Naive B cell (primary cell): ENCODE measurements at regions not wholly inside any gene's neighbourhood (a gene's known extent, or its start where the extent isn't known, plus 50 kb on each side); places are given as distances from the start of the nearest gene placed in this dataset.

Source experiments
- ATAC-seq, 2 donors: fragments of 150-1000 bp; cut with Tn5 transposase; 2 replicates each; pipeline ENCODE4 v1.10.0; 2021; ENCODE audit warnings: low read depth in 2 of 2, mild to moderate bottlenecking in 2 of 2, moderate library complexity in 2 of 2
- DNase-seq: peaks from one replicate; pipeline ENCODE4 v3.0.0; 2022
- H3K27ac Mint-ChIP-seq, 6 donors: one replicate each; pipeline ENCODE4 v1.8.0; 2020 to 2022; ENCODE audit warnings: mild to moderate bottlenecking in 6 of 6, mixed read lengths in 6 of 6, moderate library complexity in 5 of 6, inconsistent platforms in 2 of 6
- H3K27me3 Mint-ChIP-seq, 3 donors: one replicate each; pipeline ENCODE4 v1.8.0; 2021 to 2022; ENCODE audit warnings: mixed read lengths in 3 of 3, mild to moderate bottlenecking in 1 of 3
- H3K36me3 Mint-ChIP-seq, 2 donors: one replicate each; pipeline ENCODE4 v1.8.0; 2020 to 2022; ENCODE audit warnings: mixed read lengths in 2 of 2, inconsistent platforms in 1 of 2, mild to moderate bottlenecking in 1 of 2
- H3K4me1 Mint-ChIP-seq, 3 donors: one replicate each; pipeline ENCODE4 v1.8.0; 2020 to 2022; ENCODE audit warnings: mixed read lengths in 3 of 3, inconsistent platforms in 1 of 3, mild to moderate bottlenecking in 1 of 3, moderate library complexity in 1 of 3
- H3K4me3 Mint-ChIP-seq, 8 donors: one replicate each; pipeline ENCODE4 v1.8.0; 2020 to 2022; ENCODE audit warnings: mild to moderate bottlenecking in 8 of 8, mixed read lengths in 8 of 8, moderate library complexity in 8 of 8, inconsistent platforms in 2 of 8
- H3K9me3 Mint-ChIP-seq, 7 donors: one replicate each; pipeline ENCODE4 v1.8.0; 2020 to 2022; ENCODE audit warnings: mixed read lengths in 7 of 7, mild to moderate bottlenecking in 5 of 7, inconsistent platforms in 2 of 7, moderate library complexity in 1 of 7

DNA sequence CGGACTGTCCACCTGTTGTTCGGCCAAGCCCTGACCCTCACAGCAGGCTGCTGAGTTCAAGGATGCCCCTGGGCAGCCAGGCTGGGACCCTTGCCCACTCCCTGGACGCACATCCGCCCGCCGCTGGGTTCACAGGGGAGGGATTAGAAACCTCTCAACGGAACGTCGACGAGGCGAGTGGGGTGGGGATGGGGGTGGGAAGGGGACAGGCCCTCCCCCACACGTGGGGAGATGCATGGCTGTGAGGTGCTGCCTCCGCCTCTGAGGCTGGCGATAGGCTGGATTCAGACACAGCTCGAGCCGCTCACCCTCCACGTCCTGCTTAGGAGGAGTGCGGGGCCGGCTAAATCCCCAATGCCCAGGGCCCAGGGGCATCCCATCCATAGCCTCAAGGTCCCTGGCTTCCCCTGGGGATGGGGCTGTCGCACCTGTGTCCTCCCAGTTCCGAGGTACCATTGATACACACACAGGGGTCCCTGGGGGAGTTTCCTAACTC lies 90.6 kb upstream of the BHLHE23 start:
- H3K4me3 Mint-ChIP-seq, result no peak overlapping the region
- H3K36me3 Mint-ChIP-seq, result no peaks in the 10 kb centered on the region
- peaks cover 0 to 2% (median 0%) of the 10 kb centered on the region in 7 donors for H3K9me3 Mint-ChIP-seq
- H3K27me3 Mint-ChIP-seq, result peaks cover 0 to 51% (median 12%) of the 10 kb centered on the region in 3 donors
- ATAC-seq (no peak), DNase-seq (no peak)
- H3K27ac Mint-ChIP-seq, result no peak overlapping the region
- peaks cover 6 to 8% (median 7%) of the 10 kb centered on the region in 3 donors for H3K4me1 Mint-ChIP-seq

DNA sequence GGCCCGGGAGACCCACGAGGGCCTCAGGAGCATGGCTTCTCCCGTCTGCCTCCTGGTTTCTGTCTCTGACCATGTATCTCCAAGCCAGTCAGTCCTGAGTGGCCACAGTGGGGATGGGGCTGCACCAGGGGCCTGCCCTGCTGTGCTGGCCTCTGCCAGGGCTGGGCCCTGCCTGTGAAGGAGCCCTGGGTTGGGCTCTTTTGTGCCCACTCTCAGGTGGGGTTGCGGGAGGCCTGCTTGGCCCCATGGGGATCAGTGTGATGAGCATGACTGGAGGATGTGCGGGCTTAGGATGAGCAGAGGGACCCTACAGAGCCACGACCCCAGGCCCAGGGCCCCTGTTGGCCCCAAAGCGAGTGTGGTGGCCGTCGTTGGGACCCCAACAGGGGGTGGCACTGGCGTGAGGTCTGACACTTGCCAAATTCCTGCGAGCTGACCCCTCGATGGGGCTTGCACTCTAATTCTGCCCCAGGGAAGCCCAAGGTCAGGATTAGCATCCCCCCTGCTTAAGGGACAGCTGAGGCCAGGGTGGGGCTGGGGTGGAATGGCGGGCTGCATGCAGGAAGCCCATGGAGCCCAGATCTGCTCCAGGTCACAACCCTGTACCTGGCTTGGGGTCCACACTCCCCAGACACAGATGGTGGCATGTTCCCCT lies 90.0 kb upstream of the BHLHE23 start:
- DNase-seq (no peak), ATAC-seq (no peak)
- peaks cover 4 to 5% (median 4%) of the 10 kb centered on the region in 3 donors for H3K4me1 Mint-ChIP-seq
- H3K27me3 Mint-ChIP-seq, result peaks cover 0 to 50% (median 12%) of the 10 kb centered on the region in 3 donors
- H3K27ac Mint-ChIP-seq, result no peak overlapping the region
- H3K36me3 Mint-ChIP-seq, result no peaks in the 10 kb centered on the region
- H3K4me3 Mint-ChIP-seq, result no peak overlapping the region
- H3K9me3 Mint-ChIP-seq, result peaks cover 0 to 2% (median 0%) of the 10 kb centered on the region in 7 donors

DNA sequence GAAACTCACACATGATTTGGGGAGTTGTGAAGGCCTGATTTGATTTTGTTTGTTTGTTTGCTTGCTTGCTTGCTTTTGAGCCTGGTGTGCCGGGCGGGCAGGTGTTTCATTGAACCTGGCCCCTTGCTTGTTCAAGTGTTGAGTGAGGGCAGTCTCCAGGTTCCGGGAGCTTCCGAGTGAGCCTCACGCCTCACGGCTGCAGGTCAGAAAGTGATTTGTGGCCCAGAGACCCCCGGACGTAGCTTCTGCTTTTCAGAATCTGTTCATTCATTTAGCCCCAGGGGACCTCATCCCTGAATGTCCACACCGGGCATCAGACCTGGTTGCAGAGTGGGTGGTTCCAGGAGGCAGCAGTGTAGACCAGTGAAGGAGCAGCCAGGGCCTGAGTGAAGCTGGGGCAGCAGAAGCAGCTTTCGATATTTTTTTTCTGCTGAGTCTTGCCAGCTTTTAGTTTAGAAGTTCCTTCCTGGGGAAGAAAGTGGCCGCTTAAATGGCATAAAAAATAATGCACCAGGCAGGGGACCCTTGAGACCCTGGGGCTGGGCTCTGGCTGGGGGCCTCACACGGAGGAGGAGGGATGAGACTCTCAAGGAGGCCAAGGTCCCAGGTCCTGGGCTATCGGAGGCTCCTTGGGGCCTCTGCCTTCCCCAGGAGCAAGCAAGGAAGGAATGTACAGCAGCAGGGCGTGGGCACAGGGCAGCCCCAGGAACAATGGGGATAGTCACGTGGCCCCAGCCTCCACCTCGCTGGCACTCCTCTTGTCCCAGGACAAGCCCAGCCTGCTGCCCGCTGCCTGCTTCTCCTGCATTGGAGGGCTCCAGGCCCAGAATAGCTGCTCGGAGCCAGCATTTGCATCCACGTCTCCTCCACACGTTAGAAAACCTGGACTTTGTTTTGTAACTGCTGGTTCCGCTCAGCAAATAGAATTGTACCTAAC lies 89.2 kb upstream of the BHLHE23 start:
- H3K9me3 Mint-ChIP-seq, result peaks cover 0 to 2% (median 0%) of the 10 kb centered on the region in 7 donors
- H3K4me3 Mint-ChIP-seq, result no peak overlapping the region
- H3K4me1 Mint-ChIP-seq, result peaks cover 0 to 3% (median 0%) of the 10 kb centered on the region in 3 donors
- H3K36me3 Mint-ChIP-seq, result no peaks in the 10 kb centered on the region
- peaks cover 0 to 44% (median 20%) of the 10 kb centered on the region in 3 donors for H3K27me3 Mint-ChIP-seq
- no peak for ATAC-seq
- no peak for DNase-seq
- no peak overlapping the region for H3K27ac Mint-ChIP-seq

DNA sequence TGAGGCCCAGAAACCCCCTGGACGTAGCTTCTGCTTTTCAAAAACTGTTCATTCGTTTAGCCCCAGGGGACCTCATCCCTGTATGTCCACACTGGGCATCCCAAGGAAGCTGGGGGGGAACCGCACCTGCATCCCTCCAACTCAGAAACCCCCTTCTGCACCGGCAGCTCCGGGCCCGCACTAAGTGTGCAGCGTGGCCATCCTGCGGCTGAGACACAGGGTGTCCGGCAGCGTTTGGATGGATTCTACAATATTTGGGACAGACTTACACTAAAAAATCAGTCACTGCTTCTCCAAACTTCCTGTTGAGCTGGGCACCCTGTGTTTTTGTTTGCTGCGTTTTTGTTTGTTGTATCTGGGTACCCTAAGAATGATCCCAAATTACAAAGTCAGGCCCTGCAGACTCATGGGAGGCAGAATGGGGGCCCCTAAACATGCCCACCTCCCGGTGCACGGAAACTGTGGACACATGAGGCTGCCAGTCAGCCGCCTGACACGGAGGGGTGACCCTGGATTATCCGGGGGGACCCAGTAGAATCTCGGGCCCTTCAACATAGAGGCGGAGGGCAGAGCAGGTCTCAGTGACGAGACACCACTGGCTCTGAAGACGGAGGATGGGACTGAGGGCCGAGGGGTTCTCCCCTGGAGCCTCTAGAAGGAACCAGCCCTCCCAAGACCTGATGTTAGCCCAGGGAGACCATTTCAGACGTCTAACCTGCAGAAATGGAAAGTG lies 88.2 kb upstream of the BHLHE23 start:
- Mint-ChIP-seq H3K9me3 (peaks cover 0 to 2% (median 0%) of the 10 kb centered on the region in 7 donors), H3K27ac (no peak overlapping the region), H3K27me3 (peaks cover 0 to 39% (median 20%) of the 10 kb centered on the region in 3 donors), H3K4me3 (no peak overlapping the region), H3K4me1 (peaks cover 0 to 3% (median 0%) of the 10 kb centered on the region in 3 donors), H3K36me3 (no peaks in the 10 kb centered on the region)
- ATAC-seq (no peak), DNase-seq (no peak)

DNA sequence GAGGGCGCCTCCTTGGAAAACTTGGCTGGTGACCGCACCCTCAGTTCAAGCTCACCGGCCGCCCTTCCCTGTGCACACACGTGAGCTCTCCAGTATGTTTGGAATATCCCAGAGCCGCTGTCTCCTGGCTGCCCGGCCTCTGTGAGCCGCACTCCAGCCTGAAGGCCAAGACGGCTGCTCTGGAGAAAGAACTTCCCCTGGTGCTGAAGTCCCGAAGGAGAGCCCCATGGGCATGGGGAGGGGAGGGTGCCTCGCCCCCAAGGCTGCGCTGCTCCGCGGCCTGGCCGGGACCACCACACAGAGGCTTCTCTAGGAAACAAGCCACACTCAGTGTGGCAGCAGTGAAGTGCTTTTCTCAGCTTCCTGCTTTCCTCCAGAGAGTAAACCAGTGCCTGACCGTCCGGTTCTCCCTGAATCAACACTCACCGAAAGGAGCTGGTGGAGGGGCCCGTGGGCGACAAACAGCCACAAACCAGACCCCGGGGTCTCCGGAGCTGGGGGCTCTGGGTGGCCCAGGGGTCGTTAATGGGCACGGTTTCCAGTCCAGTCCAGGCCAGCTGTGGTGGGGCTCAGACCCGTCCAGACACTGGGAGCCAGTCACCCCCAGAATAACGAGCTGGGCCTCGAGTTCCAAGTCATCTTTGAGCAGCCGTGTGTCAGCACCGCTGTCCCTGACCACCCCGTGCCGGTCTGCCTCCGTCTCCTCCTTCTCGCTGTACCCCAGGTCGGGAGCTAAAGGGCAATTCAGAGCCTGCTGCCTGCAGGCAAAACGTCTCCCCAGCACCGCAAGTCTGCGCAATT lies 87.4 kb upstream of the BHLHE23 start:
- DNase-seq (no peak), ATAC-seq (no peak)
- H3K27me3 Mint-ChIP-seq, result peaks cover 0 to 39% (median 20%) of the 10 kb centered on the region in 3 donors
- no peak overlapping the region for H3K27ac Mint-ChIP-seq
- no peak overlapping the region for H3K4me3 Mint-ChIP-seq
- H3K9me3 Mint-ChIP-seq, result no peaks in the 10 kb centered on the region
- no peaks in the 10 kb centered on the region for H3K4me1 Mint-ChIP-seq
- no peaks in the 10 kb centered on the region for H3K36me3 Mint-ChIP-seq

DNA sequence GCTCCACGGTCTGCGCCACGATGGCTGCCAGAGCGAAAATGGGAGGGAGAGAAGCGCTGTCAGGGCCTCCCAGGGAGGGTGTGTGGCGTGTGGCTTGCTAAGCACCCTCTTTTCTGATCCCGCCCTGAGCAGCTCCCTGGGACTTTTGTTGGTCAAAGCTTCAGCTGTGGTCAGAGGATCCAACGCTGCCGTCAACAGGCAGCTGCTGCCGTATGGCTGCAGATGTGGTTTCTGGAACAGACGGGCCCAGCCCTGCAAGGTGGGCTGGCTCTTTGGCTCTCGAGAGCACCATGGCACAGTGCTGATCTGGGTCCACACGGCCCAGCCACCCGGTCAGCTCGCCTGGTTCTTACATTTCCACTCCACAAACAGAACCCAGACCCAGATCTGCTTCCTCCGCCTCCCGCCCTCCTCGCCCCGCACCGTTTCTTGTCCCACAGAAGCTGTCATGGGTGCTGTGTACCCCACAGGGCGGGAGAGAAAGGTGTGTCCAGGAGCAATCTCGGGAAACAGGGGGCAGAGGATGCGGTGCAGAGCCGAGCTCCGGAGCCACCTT lies 86.0 kb upstream of the BHLHE23 start:
- H3K36me3 Mint-ChIP-seq, result no peaks in the 10 kb centered on the region
- H3K4me1 Mint-ChIP-seq, result no peaks in the 10 kb centered on the region
- H3K27ac Mint-ChIP-seq, result no peak overlapping the region
- no peak for ATAC-seq
- H3K27me3 Mint-ChIP-seq, result peaks cover 0 to 42% (median 20%) of the 10 kb centered on the region in 3 donors
- DNase-seq, result no peak
- no peak overlapping the region for H3K4me3 Mint-ChIP-seq
- H3K9me3 Mint-ChIP-seq, result no peaks in the 10 kb centered on the region

DNA sequence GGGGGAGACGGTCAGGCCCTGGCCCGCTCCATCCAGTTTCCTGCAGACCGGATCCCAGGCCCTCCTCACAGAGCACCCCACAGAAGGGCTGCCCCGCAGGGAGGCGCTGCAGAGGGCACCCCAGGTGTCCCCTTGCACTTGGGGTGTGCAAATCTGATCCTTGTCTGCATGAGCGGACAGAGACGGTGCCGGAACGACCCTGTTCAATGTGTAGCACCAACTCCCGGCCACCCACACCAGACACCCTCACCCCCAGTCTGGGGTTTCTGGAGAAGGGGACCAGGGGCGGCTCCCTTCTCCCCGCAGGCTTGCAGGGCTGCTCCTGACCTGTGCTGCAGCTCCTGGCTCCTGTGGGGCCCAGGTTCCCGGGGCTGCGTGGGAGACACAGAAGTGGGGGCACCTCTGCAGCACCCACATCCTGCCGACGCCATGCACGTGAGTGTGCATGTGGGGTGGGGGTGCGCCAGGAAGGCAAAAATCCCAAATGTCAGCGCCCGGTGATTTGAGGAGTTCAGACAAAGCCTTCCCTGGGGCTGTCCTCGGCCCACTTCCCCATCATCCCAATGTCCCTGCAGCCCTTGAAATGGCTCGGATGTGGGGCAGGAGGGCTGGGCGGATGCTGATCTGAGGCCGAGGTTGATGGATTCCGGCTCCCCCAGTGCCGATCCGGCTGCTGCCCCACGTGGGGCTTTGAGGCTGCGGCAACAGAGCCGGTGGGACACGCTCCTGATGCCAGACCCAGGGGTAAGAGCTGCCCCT lies 85.3 kb upstream of the BHLHE23 start:
- ATAC-seq (no peak), DNase-seq (no peak)
- H3K4me1 Mint-ChIP-seq, result no peaks in the 10 kb centered on the region
- no peak overlapping the region for H3K4me3 Mint-ChIP-seq
- no peak overlapping the region for H3K27ac Mint-ChIP-seq
- H3K36me3 Mint-ChIP-seq, result no peaks in the 10 kb centered on the region
- H3K27me3 Mint-ChIP-seq, result peaks cover 0 to 45% (median 20%) of the 10 kb centered on the region in 3 donors
- peaks cover 0 to 2% (median 0%) of the 10 kb centered on the region in 7 donors for H3K9me3 Mint-ChIP-seq

DNA sequence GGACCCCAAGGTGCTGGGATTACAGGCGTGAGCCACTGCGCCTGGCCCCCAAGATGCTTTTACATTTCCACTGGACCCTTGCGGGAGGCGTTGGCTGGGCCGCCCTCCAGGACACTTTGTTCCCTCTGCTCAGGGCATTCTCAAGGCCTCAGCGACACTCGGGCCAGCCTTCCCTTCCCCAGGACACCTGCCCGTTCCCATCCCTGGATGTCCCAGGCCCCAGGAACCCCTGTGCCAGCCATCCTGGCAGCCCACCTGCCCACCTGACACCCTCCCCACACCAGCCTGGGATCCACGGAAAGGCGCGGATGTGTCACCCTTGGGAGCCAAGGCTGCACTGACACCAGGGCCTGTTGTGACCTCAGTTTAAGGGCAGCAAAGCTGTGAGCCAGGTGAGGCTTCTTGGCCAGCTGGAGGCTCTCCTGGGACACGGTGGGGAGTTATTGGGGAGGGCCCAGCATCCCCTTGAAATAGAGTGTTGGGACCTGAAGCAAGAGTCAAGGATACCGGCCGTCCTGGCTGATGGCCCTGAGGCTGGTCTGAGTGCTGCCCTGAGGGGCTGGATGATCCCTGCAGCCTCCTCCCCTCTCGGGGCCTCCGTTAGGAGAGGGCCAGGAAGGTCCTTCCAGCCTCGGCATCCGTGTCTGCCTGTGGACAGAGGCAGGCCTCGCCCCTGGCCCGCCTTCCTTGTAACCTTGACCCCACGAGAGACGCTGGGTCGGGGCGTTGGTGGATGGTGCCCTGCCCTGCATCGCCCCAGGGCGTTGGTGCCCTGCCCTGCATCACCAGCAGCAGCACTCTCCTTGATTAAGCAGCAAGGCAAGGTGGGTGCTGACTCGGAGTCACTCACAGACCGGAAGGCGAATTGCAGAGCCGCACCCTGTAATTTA lies 84.2 kb upstream of the BHLHE23 start:
- Mint-ChIP-seq H3K27me3 (peaks cover under 1 to 44% (median 20%) of the 10 kb centered on the region in 3 donors), H3K27ac (no peak overlapping the region), H3K4me3 (no peak overlapping the region), H3K9me3 (peaks cover 0 to 2% (median 0%) of the 10 kb centered on the region in 7 donors), H3K4me1 (no peaks in the 10 kb centered on the region), H3K36me3 (no peaks in the 10 kb centered on the region)
- ATAC-seq (no peak), DNase-seq (no peak)

DNA sequence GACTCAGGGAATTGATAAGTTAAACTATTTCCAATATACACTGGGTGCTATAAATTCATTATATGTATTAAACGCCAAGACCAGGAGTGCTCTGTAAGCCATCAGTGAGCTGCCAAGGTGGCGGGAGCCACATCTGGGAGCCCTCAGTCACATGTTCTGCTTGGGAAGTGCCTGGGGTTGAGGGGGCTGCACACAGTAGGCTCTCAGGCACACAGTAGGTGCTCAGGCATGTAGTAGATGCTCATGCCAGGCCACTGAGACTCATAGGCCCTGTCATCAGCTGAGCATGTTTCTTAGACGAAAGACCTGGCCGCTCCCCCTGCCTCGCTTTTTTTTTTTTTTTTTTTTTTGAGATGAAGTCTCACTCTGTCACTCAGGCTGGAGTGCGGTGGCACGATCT lies 83.3 kb upstream of the BHLHE23 start:
- peaks cover 5 to 44% (median 22%) of the 10 kb centered on the region in 3 donors for H3K27me3 Mint-ChIP-seq
- no peak overlapping the region for H3K4me3 Mint-ChIP-seq
- peaks cover 0 to 2% (median 0%) of the 10 kb centered on the region in 7 donors for H3K9me3 Mint-ChIP-seq
- H3K4me1 Mint-ChIP-seq, result no peaks in the 10 kb centered on the region
- no peak for ATAC-seq
- no peak overlapping the region for H3K27ac Mint-ChIP-seq
- no peaks in the 10 kb centered on the region for H3K36me3 Mint-ChIP-seq
- no peak for DNase-seq

DNA sequence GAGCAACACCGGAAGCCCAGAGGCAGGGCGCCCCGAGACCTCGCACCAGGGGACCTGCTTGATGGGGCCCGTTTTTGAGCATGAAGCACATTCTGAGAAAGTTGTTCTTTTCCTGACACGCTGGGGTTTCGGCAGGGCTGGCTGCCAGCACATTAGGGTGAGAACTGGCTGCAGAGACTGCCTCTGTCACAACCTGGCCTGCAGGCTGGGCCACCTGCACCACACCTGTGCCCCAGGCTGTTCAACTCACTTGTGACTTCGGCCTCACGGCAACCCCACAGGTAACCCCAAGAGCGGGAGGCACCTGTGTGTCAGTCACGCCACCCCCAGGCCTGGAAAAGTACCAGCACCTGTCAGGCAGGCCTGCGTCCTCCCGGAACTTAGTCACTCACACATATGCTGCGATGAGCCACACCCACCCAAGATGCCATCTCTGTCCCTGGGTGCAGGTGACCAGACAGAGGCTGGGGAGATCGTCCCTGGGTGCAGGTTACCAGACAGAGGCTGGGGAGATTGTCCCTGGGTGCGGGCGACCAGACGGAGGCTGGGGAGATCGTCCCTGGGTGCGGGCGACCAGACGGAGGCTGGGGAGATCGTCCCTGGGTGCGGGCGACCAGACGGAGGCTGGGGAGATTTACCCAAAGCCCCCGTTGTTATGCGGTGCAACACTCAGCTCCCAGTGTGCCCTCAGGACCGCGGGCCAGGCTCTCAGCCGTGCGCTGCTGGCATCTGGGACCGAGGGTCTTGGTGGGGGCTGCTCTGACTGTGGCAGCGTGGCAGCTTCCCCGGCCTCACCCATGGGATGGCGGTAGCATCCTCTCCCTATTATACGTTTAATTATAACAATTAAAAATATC lies 82.5 kb upstream of the BHLHE23 start:
- no peak for DNase-seq

More for the DNA sequence above, 82.5 kb upstream of the BHLHE23 start:
- H3K4me1 Mint-ChIP-seq, result no peaks in the 10 kb centered on the region
- H3K4me3 Mint-ChIP-seq, result no peak overlapping the region
- no peak overlapping the region for H3K27ac Mint-ChIP-seq
- peaks cover 0 to 2% (median 0%) of the 10 kb centered on the region in 7 donors for H3K9me3 Mint-ChIP-seq
- H3K36me3 Mint-ChIP-seq, result no peaks in the 10 kb centered on the region
- no peak for ATAC-seq
- H3K27me3 Mint-ChIP-seq, result peaks cover 5 to 42% (median 17%) of the 10 kb centered on the region in 3 donors
